ENCODE measurements at regions not wholly inside any gene's neighbourhood (a gene's known extent, or its start where the extent isn't known, plus 50 kb on each side); places are given as distances from the start of the nearest gene placed in this dataset.

DNA sequence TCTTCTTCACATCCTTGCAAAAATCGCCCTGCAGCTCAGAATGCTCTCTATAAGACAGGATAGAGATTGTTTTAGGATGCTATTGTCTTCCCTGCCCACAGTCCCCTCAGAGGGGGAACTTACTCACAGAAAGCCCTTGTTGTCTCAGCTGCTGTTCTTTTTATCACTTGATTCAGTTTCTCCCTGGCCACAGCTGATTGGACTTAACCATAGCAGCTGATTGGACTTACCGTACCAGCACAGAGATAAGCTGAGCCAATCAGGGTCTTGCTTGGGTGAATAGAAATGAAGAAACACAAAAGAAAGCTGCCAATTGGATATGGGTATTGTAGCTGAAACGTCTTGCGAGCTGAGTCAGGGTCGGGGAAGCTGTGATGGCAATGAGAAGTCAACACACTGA, 194.2 kb upstream of the MEX3C start:
- TF ChIP-seq SP1 (CRISPR knock-in tag; conservative IDR thresholded peaks at IDR 0.05), result no peak
- no peak for TF ChIP-seq GTF2I (CRISPR knock-in tag; conservative IDR thresholded peaks at IDR 0.05)
- TF ChIP-seq, protein P1, sequence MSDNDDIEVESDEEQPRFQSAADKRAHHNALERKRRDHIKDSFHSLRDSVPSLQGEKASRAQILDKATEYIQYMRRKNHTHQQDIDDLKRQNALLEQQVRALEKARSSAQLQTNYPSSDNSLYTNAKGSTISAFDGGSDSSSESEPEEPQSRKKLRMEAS (CRISPR knock-in tag; IDR thresholded peaks at IDR 0.05), result no peak
- TF ChIP-seq, protein P2, sequence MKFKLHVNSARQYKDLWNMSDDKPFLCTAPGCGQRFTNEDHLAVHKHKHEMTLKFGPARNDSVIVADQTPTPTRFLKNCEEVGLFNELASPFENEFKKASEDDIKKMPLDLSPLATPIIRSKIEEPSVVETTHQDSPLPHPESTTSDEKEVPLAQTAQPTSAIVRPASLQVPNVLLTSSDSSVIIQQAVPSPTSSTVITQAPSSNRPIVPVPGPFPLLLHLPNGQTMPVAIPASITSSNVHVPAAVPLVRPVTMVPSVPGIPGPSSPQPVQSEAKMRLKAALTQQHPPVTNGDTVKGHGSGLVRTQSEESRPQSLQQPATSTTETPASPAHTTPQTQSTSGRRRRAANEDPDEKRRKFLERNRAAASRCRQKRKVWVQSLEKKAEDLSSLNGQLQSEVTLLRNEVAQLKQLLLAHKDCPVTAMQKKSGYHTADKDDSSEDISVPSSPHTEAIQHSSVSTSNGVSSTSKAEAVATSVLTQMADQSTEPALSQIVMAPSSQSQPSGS (CRISPR knock-in tag; IDR thresholded peaks at IDR 0.05; ENCODE audit: borderline replicate concordance, low read depth), result no peak
